ENCODE measurements at regions not wholly inside any gene's neighbourhood (a gene's known extent, or its start where the extent isn't known, plus 50 kb on each side); places are given as distances from the start of the nearest gene placed in this dataset.

GRCh38 chr5:68423154-68423811 lies 207.7 kb downstream of the PIK3R1 start (continued):
- TF ChIP-seq SOX6 (IDR thresholded peaks at IDR 0.05) (peak; percentile 84), SMAD3 (CRISPR knock-in tag; conservative IDR thresholded peaks at IDR 0.05) (no peak; the same call in 1 of the 2 replicates), ZNF77 (CRISPR knock-in tag; IDR thresholded peaks at IDR 0.05) (no peak), CHCHD3 (CRISPR knock-in tag; IDR thresholded peaks at IDR 0.05) (no peak), HMBOX1 (IDR thresholded peaks at IDR 0.05) (peak; percentile 88), SMARCA4 (IDR thresholded peaks at IDR 0.05) (peak; percentile 94), SLC30A9 (CRISPR knock-in tag; IDR thresholded peaks at IDR 0.05) (no peak), KAT7 (CRISPR knock-in tag; IDR thresholded peaks at IDR 0.05; ENCODE audit: borderline replicate concordance) (no peak), ZBTB40 (IDR thresholded peaks at IDR 0.05) (no peak), ZBTB40 (CRISPR knock-in tag; IDR thresholded peaks at IDR 0.05) (no peak), CCAR2 (IDR thresholded peaks at IDR 0.05; ENCODE audit: low read depth, low read length) (no peak), DACH1 (IDR thresholded peaks at IDR 0.05; ENCODE audit: partially characterized antibody) (no peak), PYGO2 (tag; IDR thresholded peaks at IDR 0.05) (peak; percentile 78), KDM5B (IDR thresholded peaks at IDR 0.05; ENCODE audit: insufficient replicate concordance, low read depth, low read length) (no peak), TRIM24 (IDR thresholded peaks at IDR 0.05) (peak; percentile 69 to 86; a peak in 3 of 4 replicates), ZNF165 (CRISPR knock-in tag; IDR thresholded peaks at IDR 0.05; ENCODE audit: borderline replicate concordance) (no peak), XRCC3 (IDR thresholded peaks at IDR 0.05) (no peak), TOE1 (IDR thresholded peaks at IDR 0.05; ENCODE audit: borderline replicate concordance) (0 out of 2 replicates have a peak, but pooled peaks have one; percentile 57), TOE1 (CRISPR knock-in tag; IDR thresholded peaks at IDR 0.05; ENCODE audit: borderline replicate concordance, low read depth) (no peak), SAFB (IDR thresholded peaks at IDR 0.05; ENCODE audit: borderline replicate concordance, low read depth, low read length) (no peak), MCM2 (IDR thresholded peaks at IDR 0.05; ENCODE audit: low read depth) (no peak), ZFP1 (CRISPR knock-in tag; IDR thresholded peaks at IDR 0.05) (no peak)

All from K562 (cell line).